Adrenal gland (tissue), 9 donors: ENCODE measurements at regions not wholly inside any gene's neighbourhood (a gene's known extent, or its start where the extent isn't known, plus 50 kb on each side); places are given as distances from the start of the nearest gene placed in this dataset.

ENCODE experiments used
- DNase-seq, 7 donors: peaks; one replicate each; pipeline ENCODE4 v3.0.0-alpha.2; 2019 to 2020
- H3K27ac ChIP-seq, 5 donors: fragments of 200-600 bp; sonication (generic) in 4 of 5; 1 replicate in 3 of 5; 2 replicates in 2 of 5; pipeline versions ENCODE4 v1.5.1 to v1.8.0; 2016 to 2020; ENCODE audit warnings: mild to moderate bottlenecking in 1 of 5
- H3K27me3 ChIP-seq: fragments of 200-600 bp; 2 replicates; pipeline ENCODE4 v1.8.0; 2021
- H3K36me3 ChIP-seq, 2 donors: fragments of 200-600 bp; replicated peaks in 1 of 2; 1 replicate in 1 of 2; 2 replicates in 1 of 2; pipeline versions ENCODE4 v1.5.1 to v1.8.0; 2018 to 2022
- H3K4me1 ChIP-seq, 2 donors: fragments of 200-600 bp; replicated peaks in 1 of 2; 1 replicate in 1 of 2; 2 replicates in 1 of 2; pipeline versions ENCODE4 v1.5.1 to v1.8.0; 2018 to 2021
- H3K4me3 ChIP-seq, 4 donors: fragments of 200-600 bp; sonication (generic) in 3 of 4; one replicate each; pipeline ENCODE4 v1.5.1; 2016 to 2018
- H3K9me3 ChIP-seq, 3 donors: fragments of 200-600 bp; sonication (generic) in 1 of 3; replicated peaks in 1 of 3; 1 replicate in 2 of 3; 2 replicates in 1 of 3; pipeline versions ENCODE4 v1.5.1 to v1.8.0; 2016 to 2021
- POLR2A ChIP-seq, 2 donors: fragments of 450-650 bp; IDR thresholded peaks; one replicate each; pipeline ENCODE4 v1.6.1; 2017; ENCODE audit warnings: antibody characterized with exemption in 2 of 2, mild to moderate bottlenecking in 2 of 2, moderate library complexity in 1 of 2
- WGBS, 4 donors: extraction: QIAGEN DNeasy Blood & Tissue Kit in 2 of 4; methylation state at CpG; one replicate each; pipeline versions ENCODE4 v1.1.5 to v1.1.7; 2013 to 2017; 5-methylcytosine and 5-hydroxymethylcytosine counted together
- intact Hi-C, 2 donors: fragments of 100-400 bp; cut with DNase I; formaldehyde crosslinking; loops; one replicate each; pipeline versions ENCODE4 v1.14.1 to v1.15.0; 2022 to 2023
- TF ChIP-seq, protein P1 (sequence below), 6 experiments: fragments of 450-650 bp in 4 of 6; fragments of 200-600 bp in 2 of 6; sonication (generic) in 1 of 6; IDR thresholded peaks; 1 replicate in 5 of 6; 2 replicates in 1 of 6; pipeline versions ENCODE4 v1.5.1 to v1.8.0; 2016 to 2021; ENCODE audit warnings: antibody characterized with exemption in 6 of 6, mild to moderate bottlenecking in 2 of 6, moderate library complexity in 1 of 6
- donor health status: healthy with polysubstance abuse.
- donor health status: Bipolar disorder and iron deficiency.
- donor health status: DM: yes; HTN: yes; CAD: no.
- donor health status: DM: no; HTN: no; CAD: no.
- donor health status: DM: no; HTN: no; CAD: no.

DNA sequence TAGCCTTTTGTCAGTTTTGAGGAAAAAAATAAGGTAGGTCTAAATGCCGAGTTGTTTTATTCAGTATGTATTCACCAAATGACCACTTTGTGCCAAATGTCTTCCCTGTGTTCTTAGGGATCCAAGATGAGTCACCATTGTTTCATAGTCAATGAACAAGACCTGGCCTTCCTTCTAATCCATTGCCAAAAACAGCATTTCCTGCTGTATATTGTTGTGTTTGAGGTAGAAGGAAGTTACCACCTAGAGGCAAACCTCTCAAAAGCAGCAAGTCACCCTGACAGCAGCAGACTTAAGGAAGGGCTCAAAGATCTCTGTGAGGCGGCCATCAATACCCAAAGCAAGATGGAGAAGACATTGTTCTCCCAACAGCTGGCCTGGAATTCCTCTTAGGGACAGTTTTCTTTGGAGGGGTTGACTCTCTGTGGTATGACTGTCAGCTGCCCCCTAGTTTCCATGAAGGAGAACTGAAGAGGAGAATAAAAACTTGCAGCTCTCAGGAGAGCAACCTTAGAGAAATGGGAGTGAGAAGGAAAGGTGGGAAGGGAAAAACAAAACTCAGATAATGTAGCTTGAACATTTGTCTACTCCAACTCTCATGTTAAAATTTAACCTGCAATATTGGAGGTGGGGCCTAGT lies 328.3 kb downstream of the LRATD1 start:
- Histone ChIP-seq H3K27ac (no peak overlapping the region), H3K4me3 (no peak overlapping the region), H3K9me3 (no peaks in the 10 kb centered on the region), H3K27me3 (no peaks in the 10 kb centered on the region), H3K4me1 (no peaks in the 10 kb centered on the region), H3K36me3 (no peaks in the 10 kb centered on the region)
- TF ChIP-seq POLR2A (IDR thresholded peaks at IDR 0.05) = no peak
- TF ChIP-seq, protein P1, sequence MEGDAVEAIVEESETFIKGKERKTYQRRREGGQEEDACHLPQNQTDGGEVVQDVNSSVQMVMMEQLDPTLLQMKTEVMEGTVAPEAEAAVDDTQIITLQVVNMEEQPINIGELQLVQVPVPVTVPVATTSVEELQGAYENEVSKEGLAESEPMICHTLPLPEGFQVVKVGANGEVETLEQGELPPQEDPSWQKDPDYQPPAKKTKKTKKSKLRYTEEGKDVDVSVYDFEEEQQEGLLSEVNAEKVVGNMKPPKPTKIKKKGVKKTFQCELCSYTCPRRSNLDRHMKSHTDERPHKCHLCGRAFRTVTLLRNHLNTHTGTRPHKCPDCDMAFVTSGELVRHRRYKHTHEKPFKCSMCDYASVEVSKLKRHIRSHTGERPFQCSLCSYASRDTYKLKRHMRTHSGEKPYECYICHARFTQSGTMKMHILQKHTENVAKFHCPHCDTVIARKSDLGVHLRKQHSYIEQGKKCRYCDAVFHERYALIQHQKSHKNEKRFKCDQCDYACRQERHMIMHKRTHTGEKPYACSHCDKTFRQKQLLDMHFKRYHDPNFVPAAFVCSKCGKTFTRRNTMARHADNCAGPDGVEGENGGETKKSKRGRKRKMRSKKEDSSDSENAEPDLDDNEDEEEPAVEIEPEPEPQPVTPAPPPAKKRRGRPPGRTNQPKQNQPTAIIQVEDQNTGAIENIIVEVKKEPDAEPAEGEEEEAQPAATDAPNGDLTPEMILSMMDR (IDR thresholded peaks at IDR 0.05) = no peak
- no peak for DNase-seq
- intact Hi-C loops = no loop called here
- 78 to 86% (median 80%) methylated on average over 2 of the region's 2 CpGs for WGBS, 4 donors

DNA sequence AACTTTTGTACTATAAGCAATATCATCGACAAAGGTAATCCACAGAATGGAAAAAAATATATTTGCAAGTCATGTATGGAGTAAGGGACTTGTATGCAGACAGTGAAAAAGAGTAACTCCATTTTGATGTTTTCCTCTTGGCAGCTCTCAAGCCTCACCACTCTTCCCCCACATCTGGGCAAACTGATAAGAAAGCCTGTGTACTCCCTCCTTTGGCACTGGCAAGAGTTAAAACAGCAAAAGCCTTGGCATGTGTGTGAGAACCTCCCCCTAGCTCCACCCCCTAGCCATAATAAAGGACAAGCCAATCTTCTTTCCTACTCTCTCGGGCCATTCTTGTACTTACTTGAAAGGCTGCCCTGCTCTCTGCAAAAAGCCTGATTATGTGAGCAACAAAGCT lies 335.2 kb downstream of the LRATD1 start:
- H3K4me3 ChIP-seq = no peak overlapping the region
- no peak overlapping the region for H3K27ac ChIP-seq
- DNase-seq = no peak
- 33 to 52% (median 46%) methylated on average over 2 of the region's 2 CpGs for WGBS, 4 donors
- H3K27me3 ChIP-seq = no peaks in the 10 kb centered on the region
- no peaks in the 10 kb centered on the region for H3K9me3 ChIP-seq
- no peaks in the 10 kb centered on the region for H3K4me1 ChIP-seq
- intact Hi-C loops = no loop called here
- TF ChIP-seq, protein P1 (IDR thresholded peaks at IDR 0.05) = no peak
- TF ChIP-seq POLR2A (IDR thresholded peaks at IDR 0.05) = no peak
- no peaks in the 10 kb centered on the region for H3K36me3 ChIP-seq

DNA sequence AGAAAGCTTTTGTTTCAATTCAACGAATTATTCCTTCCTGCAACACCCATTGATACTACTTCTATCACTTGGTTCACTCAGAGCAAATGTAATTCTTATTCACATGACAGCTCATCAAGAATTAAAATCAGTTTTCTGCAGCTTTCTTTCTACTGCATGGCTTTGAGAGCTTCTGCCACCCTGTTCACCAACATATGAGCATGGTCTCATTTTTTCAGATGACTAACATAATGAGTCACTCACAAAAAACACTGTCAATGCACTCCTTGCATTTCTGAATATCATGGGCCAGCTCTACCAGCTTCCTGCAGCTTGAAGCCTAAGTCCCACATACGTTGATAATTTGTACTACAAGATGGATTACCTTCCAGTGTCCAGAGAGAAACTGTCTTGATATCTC lies 342.9 kb downstream of the LRATD1 start:
- H3K9me3 ChIP-seq = no peaks in the 10 kb centered on the region
- intact Hi-C loops = no loop called here

DNA sequence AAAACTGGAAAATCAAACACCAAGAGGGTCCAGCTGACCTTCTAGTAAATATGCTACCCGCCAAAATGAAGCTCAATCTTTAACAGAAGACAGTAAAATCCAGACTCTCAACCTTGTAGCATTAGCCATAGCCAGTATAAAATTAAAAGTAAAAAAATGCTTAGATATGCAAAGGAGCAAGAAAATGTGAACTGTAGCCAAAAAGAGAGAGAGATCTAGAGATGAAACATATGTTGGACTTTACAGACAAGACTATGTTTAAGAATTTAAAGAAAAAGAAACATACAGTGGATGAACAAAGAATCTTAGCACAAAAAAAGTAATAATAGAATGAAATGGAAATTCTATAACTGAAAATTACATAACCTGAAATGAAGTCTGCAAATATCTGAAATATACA lies 344.5 kb downstream of the LRATD1 start:
- intact Hi-C loops = no loop called here
- TF ChIP-seq POLR2A (IDR thresholded peaks at IDR 0.05) = no peak
- TF ChIP-seq, protein P1 (IDR thresholded peaks at IDR 0.05) = no peak
- Histone ChIP-seq H3K27me3 (no peaks in the 10 kb centered on the region), H3K27ac (no peak overlapping the region), H3K4me1 (no peaks in the 10 kb centered on the region), H3K4me3 (no peak overlapping the region), H3K9me3 (no peaks in the 10 kb centered on the region), H3K36me3 (no peaks in the 10 kb centered on the region)
- WGBS, 4 donors = 49 to 80% (median 60%) methylated on average over 1 of the region's 1 CpG
- no peak for DNase-seq

More for the DNA sequence above, 342.9 kb downstream of the LRATD1 start:
- Histone ChIP-seq H3K4me1 (no peaks in the 10 kb centered on the region), H3K4me3 (no peak overlapping the region), H3K36me3 (no peaks in the 10 kb centered on the region), H3K27ac (no peak overlapping the region), H3K27me3 (no peaks in the 10 kb centered on the region)
- WGBS, 4 donors = 60 to 75% (median 63%) methylated on average over 2 of the region's 2 CpGs
- TF ChIP-seq, protein P1 (IDR thresholded peaks at IDR 0.05) = no peak
- TF ChIP-seq POLR2A (IDR thresholded peaks at IDR 0.05) = no peak
- DNase-seq = no peak
